Epithelial cell of proximal tubule (primary cell): ENCODE measurements at regions not wholly inside any gene's neighbourhood (a gene's known extent, or its start where the extent isn't known, plus 50 kb on each side); places are given as distances from the start of the nearest gene placed in this dataset.
"Not testable (repeated sequence)": the region's sequence is repeated elsewhere in the genome, so short reads cannot be mapped to it uniquely, and the experiment has no call there.

Experiments used
- DNase-seq: peaks from one replicate; pipeline ENCODE4 v3.0.0-alpha.2; 2011; ENCODE audit warnings: low read depth
- H3K4me3 ChIP-seq: 2 replicates; pipeline ENCODE4 v1.5.1; 2011; ENCODE audit warnings: low read depth, mild to moderate bottlenecking, low read length
- CTCF ChIP-seq: conservative IDR thresholded peaks from 2 replicates; pipeline ENCODE4 v1.5.1; 2012; ENCODE audit warnings: low read depth, mild to moderate bottlenecking, low read length

- no peak for TF ChIP-seq CTCF
- no peak overlapping the region for H3K4me3 ChIP-seq
- no peak for DNase-seq
Measured at GRCh38 chr16:54746596-54746995, 184.1 kb upstream of the IRX5 start.

GRCh38 chr16:54744998-54745397 lies 185.7 kb upstream of the IRX5 start:
- no peak for DNase-seq
- H3K4me3 ChIP-seq = no peak overlapping the region
- no peak for TF ChIP-seq CTCF

GRCh38 chr16:54742436-54742835 lies 188.2 kb upstream of the IRX5 start:
- TF ChIP-seq CTCF = no peak
- H3K4me3 ChIP-seq = no peak overlapping the region
- no peak for DNase-seq

- H3K4me3 ChIP-seq = no peak overlapping the region
- TF ChIP-seq CTCF = no peak
- DNase-seq = no peak
Measured at GRCh38 chr16:54739381-54739780, 191.3 kb upstream of the IRX5 start.

GRCh38 chr16:54734156-54734555 lies 196.5 kb upstream of the IRX5 start:
- no peak overlapping the region for H3K4me3 ChIP-seq
- no peak for TF ChIP-seq CTCF
- no peak for DNase-seq

- not testable (repeated sequence) for H3K4me3 ChIP-seq, DNase-seq
Measured at GRCh38 chr16:54727696-54728095, 203.0 kb upstream of the IRX5 start.

GRCh38 chr16:54724346-54724925 lies 206.2 kb upstream of the IRX5 start:
- DNase-seq = no peak
- no peak overlapping the region for H3K4me3 ChIP-seq
- TF ChIP-seq CTCF = no peak

- H3K4me3 ChIP-seq = no peak overlapping the region
- TF ChIP-seq CTCF = no peak
- DNase-seq = no peak
Measured at GRCh38 chr16:54722210-54722676, 208.4 kb upstream of the IRX5 start.
